ENCODE measurements at regions not wholly inside any gene's neighbourhood (a gene's known extent, or its start where the extent isn't known, plus 50 kb on each side); places are given as distances from the start of the nearest gene placed in this dataset.

DNA sequence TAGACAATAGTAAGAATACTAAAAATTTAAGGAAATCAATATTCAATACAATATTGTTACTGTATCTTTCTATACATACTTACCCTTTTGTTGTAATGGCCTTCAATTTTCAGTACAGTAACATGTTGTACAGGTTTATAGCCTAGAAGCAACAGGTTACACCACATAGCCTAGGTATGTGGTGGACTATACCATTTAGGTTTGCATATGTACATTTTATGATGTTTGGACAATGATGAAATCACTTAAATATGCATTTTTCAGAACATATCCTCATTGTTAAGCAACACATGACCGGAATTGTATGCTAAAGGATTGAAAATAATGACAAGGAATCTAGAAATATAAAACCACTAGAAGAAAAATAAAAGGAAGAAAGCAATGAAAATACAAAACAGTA is 611.4 kb downstream of the DACH1 start:
- Histone ChIP-seq H3K4me2 (ENCODE audit: low read length) (no peak overlapping the region), H3K27ac (ENCODE audit: low read length) (no peak overlapping the region), H3K9me3 (ENCODE audit: insufficient read depth, low read length) (no peaks in the 10 kb centered on the region)

DNA sequence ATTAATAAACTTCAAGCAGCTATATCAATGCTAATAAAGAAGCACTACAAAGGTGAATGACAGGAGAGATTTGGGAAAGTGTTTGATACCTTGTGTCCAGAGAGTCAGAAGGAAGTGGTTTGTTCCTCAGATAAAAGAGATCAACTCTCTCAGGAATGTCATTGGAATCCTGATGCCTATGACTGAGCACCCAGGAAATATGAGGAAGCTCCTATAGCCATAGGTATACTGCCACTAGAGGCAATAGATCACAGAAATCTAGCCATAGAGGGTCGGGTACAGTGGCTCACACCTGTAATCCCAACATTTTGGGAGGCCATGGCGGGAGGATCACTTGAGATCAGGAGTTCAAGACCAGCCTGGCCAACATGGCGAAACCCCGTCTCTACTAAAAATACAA is 612.6 kb downstream of the DACH1 start:
- H3K79me2 ChIP-seq (ENCODE audit: low read length), result no peaks in the 10 kb centered on the region
- H3K4me1 ChIP-seq (ENCODE audit: low read length), result peaks cover 4% of the 10 kb centered on the region; the same call in 1 of the 2 replicates
- no peak overlapping the region for H3K27ac ChIP-seq (ENCODE audit: low read length)
- no peaks in the 10 kb centered on the region for H4K20me1 ChIP-seq (ENCODE audit: insufficient read depth, low read length)
- H3K4me2 ChIP-seq (ENCODE audit: low read length), result no peak overlapping the region
- no peaks in the 10 kb centered on the region for H3K27me3 ChIP-seq (ENCODE audit: low read depth, low read length)
- H3K36me3 ChIP-seq (replicated peaks; ENCODE audit: low read depth, low read length), result no peaks in the 10 kb centered on the region
- TF ChIP-seq, protein P1, sequence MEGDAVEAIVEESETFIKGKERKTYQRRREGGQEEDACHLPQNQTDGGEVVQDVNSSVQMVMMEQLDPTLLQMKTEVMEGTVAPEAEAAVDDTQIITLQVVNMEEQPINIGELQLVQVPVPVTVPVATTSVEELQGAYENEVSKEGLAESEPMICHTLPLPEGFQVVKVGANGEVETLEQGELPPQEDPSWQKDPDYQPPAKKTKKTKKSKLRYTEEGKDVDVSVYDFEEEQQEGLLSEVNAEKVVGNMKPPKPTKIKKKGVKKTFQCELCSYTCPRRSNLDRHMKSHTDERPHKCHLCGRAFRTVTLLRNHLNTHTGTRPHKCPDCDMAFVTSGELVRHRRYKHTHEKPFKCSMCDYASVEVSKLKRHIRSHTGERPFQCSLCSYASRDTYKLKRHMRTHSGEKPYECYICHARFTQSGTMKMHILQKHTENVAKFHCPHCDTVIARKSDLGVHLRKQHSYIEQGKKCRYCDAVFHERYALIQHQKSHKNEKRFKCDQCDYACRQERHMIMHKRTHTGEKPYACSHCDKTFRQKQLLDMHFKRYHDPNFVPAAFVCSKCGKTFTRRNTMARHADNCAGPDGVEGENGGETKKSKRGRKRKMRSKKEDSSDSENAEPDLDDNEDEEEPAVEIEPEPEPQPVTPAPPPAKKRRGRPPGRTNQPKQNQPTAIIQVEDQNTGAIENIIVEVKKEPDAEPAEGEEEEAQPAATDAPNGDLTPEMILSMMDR (IDR thresholded peaks at IDR 0.05; ENCODE audit: low read depth, low read length), result no peak
- TF ChIP-seq EZH2phosphoT487 (IDR thresholded peaks at IDR 0.05; ENCODE audit: low read depth), result no peak
- H3K9me3 ChIP-seq (ENCODE audit: insufficient read depth, low read length), result no peaks in the 10 kb centered on the region
- H2AFZ ChIP-seq (ENCODE audit: low read depth, low read length), result no peak overlapping the region
- no peak overlapping the region for H3K9ac ChIP-seq (ENCODE audit: low read length)
- no peak overlapping the region for H3K4me3 ChIP-seq (ENCODE audit: low read length)

More for the DNA sequence above, 611.4 kb downstream of the DACH1 start:
- H2AFZ ChIP-seq (ENCODE audit: low read depth, low read length), result no peak overlapping the region
- no peaks in the 10 kb centered on the region for H3K36me3 ChIP-seq (replicated peaks; ENCODE audit: low read depth, low read length)
- H3K4me3 ChIP-seq (ENCODE audit: low read length), result no peak overlapping the region
- H3K9ac ChIP-seq (ENCODE audit: low read length), result no peak overlapping the region
- H3K27me3 ChIP-seq (ENCODE audit: low read depth, low read length), result no peaks in the 10 kb centered on the region
- TF ChIP-seq EZH2phosphoT487 (IDR thresholded peaks at IDR 0.05; ENCODE audit: low read depth), result no peak
- TF ChIP-seq, protein P1 (IDR thresholded peaks at IDR 0.05; ENCODE audit: low read depth, low read length), result no peak
- no peaks in the 10 kb centered on the region for H4K20me1 ChIP-seq (ENCODE audit: insufficient read depth, low read length)
- H3K79me2 ChIP-seq (ENCODE audit: low read length), result no peaks in the 10 kb centered on the region
- H3K4me1 ChIP-seq (ENCODE audit: low read length), result peaks cover 4% of the 10 kb centered on the region; the same call in 1 of the 2 replicates

DNA sequence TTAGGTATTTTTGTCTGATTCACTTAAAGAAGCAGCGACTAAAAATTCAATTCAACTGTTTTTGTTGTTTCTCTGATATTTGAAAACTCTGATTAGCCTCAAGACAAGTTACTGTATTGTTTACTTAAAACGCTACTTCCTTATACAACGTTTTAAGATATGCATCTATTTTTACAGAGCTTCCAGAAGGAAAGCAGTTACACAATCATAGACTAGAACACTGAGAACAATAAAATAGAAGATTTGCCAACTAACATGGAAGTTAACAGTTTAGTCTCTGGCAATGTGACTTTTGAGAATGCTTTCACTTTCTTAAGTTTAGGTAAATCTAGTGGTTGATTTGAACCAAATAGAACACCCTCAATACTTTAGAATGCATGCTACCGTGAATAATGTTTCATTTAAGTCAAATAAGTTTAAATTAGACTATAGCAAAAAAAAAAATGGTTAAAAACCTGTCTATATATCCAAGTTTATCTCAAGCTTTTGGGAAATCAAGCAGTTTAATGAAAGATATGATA is 614.8 kb downstream of the DACH1 start:
- H4K20me1 ChIP-seq (ENCODE audit: insufficient read depth, low read length), result no peaks in the 10 kb centered on the region
- H3K79me2 ChIP-seq (ENCODE audit: low read length), result no peaks in the 10 kb centered on the region
- H3K9me3 ChIP-seq (ENCODE audit: insufficient read depth, low read length), result no peaks in the 10 kb centered on the region
- peak overlapping the region; percentile 52 for H3K4me2 ChIP-seq (ENCODE audit: low read length)
- H3K27me3 ChIP-seq (ENCODE audit: low read depth, low read length), result no peaks in the 10 kb centered on the region
- H3K36me3 ChIP-seq (replicated peaks; ENCODE audit: low read depth, low read length), result no peaks in the 10 kb centered on the region
- peaks cover 4% of the 10 kb centered on the region; the same call in 1 of the 2 replicates for H3K4me1 ChIP-seq (ENCODE audit: low read length)
- H3K4me3 ChIP-seq (ENCODE audit: low read length), result peak overlapping the region; percentile 47
- peak overlapping the region; percentile 7; the same call in 1 of the 2 replicates for H3K9ac ChIP-seq (ENCODE audit: low read length)
- H3K27ac ChIP-seq (ENCODE audit: low read length), result no peak overlapping the region
- H2AFZ ChIP-seq (ENCODE audit: low read depth, low read length), result peak overlapping the region; percentile 92
- TF ChIP-seq, protein P1 (IDR thresholded peaks at IDR 0.05; ENCODE audit: low read depth, low read length), result no peak
- no peak for TF ChIP-seq EZH2phosphoT487 (IDR thresholded peaks at IDR 0.05; ENCODE audit: low read depth)

DNA sequence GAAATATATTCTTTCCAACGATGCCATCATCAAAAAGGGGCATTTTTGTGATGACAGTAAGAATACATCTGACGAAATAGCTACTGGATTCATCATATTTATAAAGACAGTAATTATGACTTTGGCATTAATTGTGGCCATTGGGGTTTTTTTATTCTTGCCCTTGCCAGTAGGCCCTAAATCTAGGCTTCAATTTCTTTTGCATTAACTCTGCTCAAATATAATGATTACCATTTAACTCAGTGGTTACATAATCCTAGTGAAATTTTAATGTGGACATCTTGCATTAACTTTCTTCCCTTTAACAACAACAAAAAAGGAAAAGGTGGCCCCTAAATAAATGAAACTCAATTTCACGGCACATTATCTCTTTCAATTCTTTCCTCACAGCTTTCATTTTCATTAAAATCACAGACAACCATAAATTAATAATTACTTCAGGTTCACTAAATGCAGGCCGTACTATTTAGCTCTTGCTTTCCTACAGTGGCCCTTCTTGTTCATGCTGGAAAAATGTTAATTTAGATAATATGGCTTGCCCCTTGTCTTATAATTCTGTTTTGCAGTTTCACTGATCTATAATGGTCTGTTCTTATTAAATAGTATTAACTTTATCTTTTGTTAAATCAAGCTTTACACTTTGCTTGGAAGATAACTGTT is 615.6 kb downstream of the DACH1 start:
- TF ChIP-seq, protein P1 (IDR thresholded peaks at IDR 0.05; ENCODE audit: low read depth, low read length), result no peak
- no peak for TF ChIP-seq EZH2phosphoT487 (IDR thresholded peaks at IDR 0.05; ENCODE audit: low read depth)
- no peak overlapping the region for H3K4me2 ChIP-seq (ENCODE audit: low read length)
- H3K9ac ChIP-seq (ENCODE audit: low read length), result no peak overlapping the region
- H4K20me1 ChIP-seq (ENCODE audit: insufficient read depth, low read length), result no peaks in the 10 kb centered on the region
- H3K27ac ChIP-seq (ENCODE audit: low read length), result no peak overlapping the region
- H2AFZ ChIP-seq (ENCODE audit: low read depth, low read length), result peak overlapping the region; percentile 92
- peaks cover 4% of the 10 kb centered on the region; the same call in 1 of the 2 replicates for H3K4me1 ChIP-seq (ENCODE audit: low read length)
- H3K36me3 ChIP-seq (replicated peaks; ENCODE audit: low read depth, low read length), result no peaks in the 10 kb centered on the region
- H3K79me2 ChIP-seq (ENCODE audit: low read length), result no peaks in the 10 kb centered on the region
- H3K4me3 ChIP-seq (ENCODE audit: low read length), result no peak overlapping the region
- no peaks in the 10 kb centered on the region for H3K27me3 ChIP-seq (ENCODE audit: low read depth, low read length)
- H3K9me3 ChIP-seq (ENCODE audit: insufficient read depth, low read length), result no peaks in the 10 kb centered on the region

Data from OCI-LY3 (cell line).